OCI-LY7 (cell line): ENCODE measurements at regions not wholly inside any gene's neighbourhood (a gene's known extent, or its start where the extent isn't known, plus 50 kb on each side); places are given as distances from the start of the nearest gene placed in this dataset.

ENCODE experiments used
- EZH2phosphoT487 ChIP-seq: fragments of 200-600 bp; sonication (generic); IDR thresholded peaks from 2 replicates; pipeline ENCODE4 v1.6.1; 2018; ENCODE audit warnings: low read depth, borderline replicate concordance, mild to moderate bottlenecking, mixed run types, antibody characterized with exemption, low read length, moderate library complexity, mixed read lengths
- TF ChIP-seq, protein P1 (sequence below): fragments of 200-600 bp; sonication (generic); conservative IDR thresholded peaks from 2 replicates; pipeline ENCODE4 v1.5.1; 2014; ENCODE audit warnings: mild to moderate bottlenecking, antibody characterized with exemption, low read length, moderate library complexity, mixed read lengths

DNA sequence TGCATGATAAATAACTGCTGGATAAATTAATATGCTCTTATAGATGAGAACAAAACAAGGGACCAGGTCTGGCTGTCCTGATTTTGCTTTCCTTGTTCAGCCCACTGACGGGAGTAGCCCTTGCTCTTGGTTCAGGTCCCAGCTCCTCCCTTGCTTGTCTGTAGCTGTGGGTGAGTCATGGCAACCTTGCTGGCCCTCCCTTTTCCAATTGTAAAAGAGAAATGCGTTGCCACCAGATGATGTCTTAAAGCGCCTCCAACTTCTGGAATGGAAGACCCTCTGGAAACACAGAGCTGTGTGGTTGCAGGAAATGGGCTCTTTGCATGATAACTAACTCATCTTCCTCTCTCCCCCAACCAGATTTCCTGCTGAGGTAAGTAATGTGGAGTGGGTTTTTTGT lies 171.4 kb downstream of the AASDH start:
- TF ChIP-seq, protein P1, sequence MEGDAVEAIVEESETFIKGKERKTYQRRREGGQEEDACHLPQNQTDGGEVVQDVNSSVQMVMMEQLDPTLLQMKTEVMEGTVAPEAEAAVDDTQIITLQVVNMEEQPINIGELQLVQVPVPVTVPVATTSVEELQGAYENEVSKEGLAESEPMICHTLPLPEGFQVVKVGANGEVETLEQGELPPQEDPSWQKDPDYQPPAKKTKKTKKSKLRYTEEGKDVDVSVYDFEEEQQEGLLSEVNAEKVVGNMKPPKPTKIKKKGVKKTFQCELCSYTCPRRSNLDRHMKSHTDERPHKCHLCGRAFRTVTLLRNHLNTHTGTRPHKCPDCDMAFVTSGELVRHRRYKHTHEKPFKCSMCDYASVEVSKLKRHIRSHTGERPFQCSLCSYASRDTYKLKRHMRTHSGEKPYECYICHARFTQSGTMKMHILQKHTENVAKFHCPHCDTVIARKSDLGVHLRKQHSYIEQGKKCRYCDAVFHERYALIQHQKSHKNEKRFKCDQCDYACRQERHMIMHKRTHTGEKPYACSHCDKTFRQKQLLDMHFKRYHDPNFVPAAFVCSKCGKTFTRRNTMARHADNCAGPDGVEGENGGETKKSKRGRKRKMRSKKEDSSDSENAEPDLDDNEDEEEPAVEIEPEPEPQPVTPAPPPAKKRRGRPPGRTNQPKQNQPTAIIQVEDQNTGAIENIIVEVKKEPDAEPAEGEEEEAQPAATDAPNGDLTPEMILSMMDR: no peak
- no peak for TF ChIP-seq EZH2phosphoT487
